HCT116 (cell line): ENCODE measurements at regions not wholly inside any gene's neighbourhood (a gene's known extent, or its start where the extent isn't known, plus 50 kb on each side); places are given as distances from the start of the nearest gene placed in this dataset.
A peak's percentile ranks its signal among the peaks of the same experiment; 100 is the strongest.

Source experiments
- ATAC-seq: fragments of 200-7000 bp; cut with Tn5 transposase; 2 replicates; pipeline ENCODE4 v1.9.1; 2020; ENCODE audit warnings: mild to moderate bottlenecking, moderate library complexity
- BruUV-seq: library from RNA; stranded (reverse); fragments of 400-500 nt; replicated peaks from 2 replicates; lab custom pipeline; 2021; lab: Mats Ljungman, UMichigan
- CTCF ChIA-PET: fragments of 300-600 bp; sonication (Branson Sonifier 250); formaldehyde crosslinking; loops from one replicate; lab custom pipeline; 2021; ENCODE audit warnings: antibody characterized with exemption; lab: Charles Lee
- POLR2A ChIA-PET: fragments of 300-600, 350-600 bp; sonication (Branson Sonifier 250); formaldehyde crosslinking; loops from one replicate; lab custom pipeline; 2021; ENCODE audit warnings: antibody characterized with exemption; lab: Charles Lee
- RAD21 ChIA-PET, 2 experiments: fragments of 300-600 bp; sonication (Branson Sonifier 250); formaldehyde crosslinking; loops; one replicate each; lab custom pipeline; 2023; ENCODE audit warnings: low total read pairs in 2 of 2; ENCODE audit not compliant: uncharacterized antibody in 2 of 2, unreplicated experiment in 2 of 2, low non-redundant PET in 1 of 2; lab: Charles Lee
- DNase-seq: peaks from one replicate; pipeline ENCODE4 v3.0.0-alpha.2; 2010; ENCODE audit warnings: low read depth, low spot score
- H2AFZ ChIP-seq: fragments of 200-600 bp; shearing (Covaris generic), sonication (generic); 2 replicates; pipeline ENCODE4 v1.6.1; 2017; ENCODE audit warnings: low read depth, mixed run types, mixed read lengths, antibody characterized with exemption, low read length; ENCODE audit not compliant: poor library complexity, severe bottlenecking
- H3K27ac ChIP-seq: 2 replicates; pipeline ENCODE4 v1.5.1; 2012; ENCODE audit warnings: low read depth, low read length
- H3K27me3 ChIP-seq: fragments of 200-600 bp; sonication (generic); 2 replicates; pipeline ENCODE4 v1.6.1; 2016; ENCODE audit warnings: mixed run types, low read length, mixed read lengths; ENCODE audit not compliant: insufficient read depth
- H3K36me3 ChIP-seq, 2 experiments: fragments of 200-500 bp in 1 of 2; fragments of 200-600 bp in 1 of 2; sonication (Bioruptor generic) in 1 of 2; sonication (generic) in 1 of 2; 2 replicates each; pipeline versions ENCODE4 v1.5.1 to v1.6.1; 2014 to 2016; ENCODE audit warnings: low read length in 2 of 2, inconsistent platforms in 1 of 2, mixed read lengths in 1 of 2, mixed run types in 1 of 2; ENCODE audit not compliant: insufficient read depth in 2 of 2, control insufficient read depth in 1 of 2
- H3K4me1 ChIP-seq, 2 experiments: fragments of 200-600 bp in 1 of 2; sonication (generic) in 1 of 2; 2 replicates each; pipeline versions ENCODE4 v1.5.1 to v1.6.1; 2012 to 2017; ENCODE audit warnings: low read length in 2 of 2, inconsistent platforms in 1 of 2, mild to moderate bottlenecking in 1 of 2, mixed read lengths in 1 of 2, mixed run types in 1 of 2, moderate library complexity in 1 of 2; ENCODE audit not compliant: insufficient read depth in 2 of 2, control insufficient read depth in 1 of 2
- H3K4me2 ChIP-seq: fragments of 200-600 bp; sonication (generic); 2 replicates; pipeline ENCODE4 v1.6.1; 2017; ENCODE audit warnings: mixed run types, low read length, mixed read lengths
- H3K4me3 ChIP-seq, 2 experiments: fragments of 200-600 bp in 1 of 2; sonication (generic) in 1 of 2; replicated peaks in 1 of 2; 2 replicates each; pipeline ENCODE4 v1.5.1; 2011 to 2016; ENCODE audit warnings: low read length in 2 of 2, control low read depth in 1 of 2, low read depth in 1 of 2, mild to moderate bottlenecking in 1 of 2, mixed read lengths in 1 of 2, mixed run types in 1 of 2
- H3K79me2 ChIP-seq: fragments of 200-600 bp; sonication (generic); 2 replicates; pipeline ENCODE4 v1.6.1; 2017; ENCODE audit warnings: mild to moderate bottlenecking, mixed run types, low read length, moderate library complexity, mixed read lengths; ENCODE audit not compliant: insufficient read depth
- H3K9ac ChIP-seq: fragments of 200-600 bp; sonication (generic); 2 replicates; pipeline ENCODE4 v1.6.1; 2016; ENCODE audit warnings: low read length, mixed read lengths
- H3K9me2 ChIP-seq: fragments of 200-600 bp; sonication (generic), shearing (Covaris generic); 2 replicates; pipeline ENCODE4 v1.6.1; 2017; ENCODE audit warnings: mixed run types, mild to moderate bottlenecking, moderate library complexity; ENCODE audit not compliant: insufficient read depth
- H3K9me3 ChIP-seq, 2 experiments: fragments of 200-500 bp in 1 of 2; fragments of 200-600 bp in 1 of 2; sonication (Bioruptor generic) in 1 of 2; sonication (generic) in 1 of 2; 2 replicates each; pipeline ENCODE4 v1.6.1; 2014 to 2017; ENCODE audit warnings: low read length in 2 of 2, mixed read lengths in 2 of 2, inconsistent platforms in 1 of 2, low read depth in 1 of 2, mild to moderate bottlenecking in 1 of 2, mixed run types in 1 of 2, moderate library complexity in 1 of 2; ENCODE audit not compliant: control insufficient read depth in 1 of 2, insufficient read depth in 1 of 2
- H4K20me1 ChIP-seq: fragments of 200-600 bp; sonication (generic), shearing (Covaris generic); 2 replicates; pipeline ENCODE4 v1.6.1; 2017; ENCODE audit warnings: mixed run types, mild to moderate bottlenecking, moderate library complexity; ENCODE audit not compliant: insufficient read depth
- ATF3 ChIP-seq: IDR thresholded peaks from 2 replicates; pipeline ENCODE4 v1.6.1; 2012
- CBX3 ChIP-seq: IDR thresholded peaks from 2 replicates; pipeline ENCODE4 v1.6.1; 2012; ENCODE audit warnings: low read depth
- CEBPB ChIP-seq: IDR thresholded peaks from 2 replicates; pipeline ENCODE4 v1.6.1; 2012; ENCODE audit warnings: low read depth
- CTCF ChIP-seq, 3 experiments: fragments of 200-600 bp in 1 of 3; sonication (generic) in 1 of 3; IDR thresholded peaks in 2 of 3; conservative IDR thresholded peaks in 1 of 3; 2 replicates each; pipeline ENCODE4 v1.5.1; 2012 to 2017; ENCODE audit warnings: low read depth in 2 of 3, low read length in 2 of 3, antibody characterized with exemption in 1 of 3, borderline replicate concordance in 1 of 3, control low read depth in 1 of 3, mild to moderate bottlenecking in 1 of 3, mixed read lengths in 1 of 3, mixed run types in 1 of 3, moderate library complexity in 1 of 3; ENCODE audit not compliant: insufficient read depth in 1 of 3
- ELF1 ChIP-seq: IDR thresholded peaks from 2 replicates; pipeline ENCODE4 v1.6.1; 2012; ENCODE audit warnings: low read depth, borderline replicate concordance
- FOSL1 ChIP-seq: IDR thresholded peaks from 2 replicates; pipeline ENCODE4 v1.6.1; 2012; ENCODE audit warnings: low read depth
- POLR2AphosphoS5 ChIP-seq: IDR thresholded peaks from 2 replicates; pipeline ENCODE4 v1.6.1; 2011; ENCODE audit warnings: mild to moderate bottlenecking, low read depth, low read length, moderate library complexity
- ZFX ChIP-seq: fragments of 450-650 bp; IDR thresholded peaks from 2 replicates; pipeline ENCODE4 v1.6.1; 2017
- ZNF274 ChIP-seq: fragments of 200-500 bp; sonication (Bioruptor generic); IDR thresholded peaks from 2 replicates; pipeline ENCODE4 v1.6.1; 2014; ENCODE audit warnings: mild to moderate bottlenecking, low read depth, low read length, inconsistent platforms
- intact Hi-C: fragments of 100-400 bp; cut with micrococcal nuclease; formaldehyde crosslinking; loops from 2 replicates; pipeline ENCODE4 v1.10.0; 2022

DNA sequence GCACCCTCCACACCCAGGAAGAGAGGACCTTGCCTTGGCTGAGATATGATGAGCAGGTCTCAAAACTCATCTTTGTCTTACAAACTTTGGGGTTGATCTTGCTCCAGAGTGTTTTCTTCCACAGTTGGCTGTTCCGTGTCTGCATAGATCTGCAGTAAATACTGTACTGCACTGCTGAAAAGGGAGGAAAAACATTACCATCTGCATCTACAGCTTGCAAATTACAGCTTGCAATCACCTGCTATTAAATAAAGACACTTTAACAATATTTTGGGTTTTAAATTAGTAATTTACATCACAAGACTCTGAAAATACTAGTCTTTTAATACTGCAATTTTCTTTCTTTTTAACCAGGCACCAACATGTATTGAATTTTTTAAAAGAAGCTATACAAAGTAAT is 499.5 kb downstream of the STIM2 start:
- no peak overlapping the region for H3K4me3 ChIP-seq
- H3K9ac ChIP-seq: no peak overlapping the region
- BruUV-seq: no TSS peak
- ChIA-PET POLR2A (no interaction called here), RAD21 (no interaction called here), CTCF (no interaction called here)
- no peaks in the 10 kb centered on the region for H3K36me3 ChIP-seq
- DNase-seq (no peak), ATAC-seq (no peak)
- H3K4me1 ChIP-seq: peaks cover 0 to 6% of the 10 kb centered on the region in 2 experiments; a peak in 1 of 4 replicates
- no peaks in the 10 kb centered on the region for H3K79me2 ChIP-seq
- no peaks in the 10 kb centered on the region for H3K9me2 ChIP-seq
- no peaks in the 10 kb centered on the region for H3K27me3 ChIP-seq
- H3K4me2 ChIP-seq: no peak overlapping the region
- no peak overlapping the region for H2AFZ ChIP-seq
- intact Hi-C loops: no loop called here
- TF ChIP-seq ZFX: no peak
- no peak for TF ChIP-seq CTCF (IDR thresholded peaks at IDR 0.05 in 2 of 3, conservative IDR thresholded peaks at IDR 0.05 in 1 of 3; ENCODE audit: borderline replicate concordance in 1 of 3, insufficient read depth in 1 of 3, low read depth in 2 of 3, low read length in 2 of 3)
- TF ChIP-seq ELF1: no peak
- no peak for TF ChIP-seq CBX3
- TF ChIP-seq ZNF274: no peak
- TF ChIP-seq ATF3: no peak
- no peak for TF ChIP-seq POLR2AphosphoS5
- H3K9me3 ChIP-seq: no peaks in the 10 kb centered on the region
- no peak overlapping the region for H3K27ac ChIP-seq
- H4K20me1 ChIP-seq: no peaks in the 10 kb centered on the region

GRCh38 chr4:27360790-27361267 is 500.2 kb downstream of the STIM2 start:
- ChIA-PET CTCF (no interaction called here), RAD21 (no interaction called here), POLR2A (no interaction called here)
- no peaks in the 10 kb centered on the region for H3K9me3 ChIP-seq
- no peaks in the 10 kb centered on the region for H3K27me3 ChIP-seq
- H2AFZ ChIP-seq: no peak overlapping the region
- H3K36me3 ChIP-seq: no peaks in the 10 kb centered on the region
- ATAC-seq: no peak
- no TSS peak for BruUV-seq
- no peak overlapping the region for H3K27ac ChIP-seq
- no peak overlapping the region for H3K4me3 ChIP-seq
- no peaks in the 10 kb centered on the region for H4K20me1 ChIP-seq
- DNase-seq: no peak
- H3K4me2 ChIP-seq: no peak overlapping the region
- H3K9ac ChIP-seq: no peak overlapping the region
- intact Hi-C loops: no loop called here
- H3K4me1 ChIP-seq: peaks cover 0 to 6% of the 10 kb centered on the region in 2 experiments; a peak in 1 of 4 replicates
- TF ChIP-seq FOSL1: 0 out of 2 replicates have a peak, but pooled peaks have one; percentile 16
- no peak for TF ChIP-seq CEBPB
- TF ChIP-seq, all 23 proteins: peak for 1
- H3K79me2 ChIP-seq: no peaks in the 10 kb centered on the region
- H3K9me2 ChIP-seq: no peaks in the 10 kb centered on the region
